Panc1 (cell line): ENCODE measurements at regions not wholly inside any gene's neighbourhood (a gene's known extent, or its start where the extent isn't known, plus 50 kb on each side); places are given as distances from the start of the nearest gene placed in this dataset.

ENCODE experiments used
- ATAC-seq: fragments of 200-7000 bp; cut with Tn5 transposase; 2 replicates; pipeline ENCODE4 v1.9.1; 2020; ENCODE audit warnings: mild to moderate bottlenecking, moderate library complexity
- BruUV-seq: library from RNA; stranded (reverse); fragments of 400-500 nt; replicated peaks from 2 replicates; lab custom pipeline; 2021; lab: Mats Ljungman, UMichigan
- CTCF ChIA-PET: fragments of 300-600 bp; sonication (Branson Sonifier 250); formaldehyde crosslinking; loops from one replicate; lab custom pipeline; 2022; ENCODE audit warnings: antibody characterized with exemption; lab: Charles Lee
- POLR2A ChIA-PET: fragments of 300-600 bp; sonication (Branson Sonifier 250); formaldehyde crosslinking; loops from one replicate; lab custom pipeline; 2022; ENCODE audit warnings: antibody characterized with exemption; lab: Charles Lee
- DNase-seq: peaks from one replicate; pipeline ENCODE4 v3.0.0-alpha.2; 2010; ENCODE audit warnings: low read depth, low spot score
- H3K27ac ChIP-seq: 2 replicates; pipeline ENCODE4 v1.5.1; 2011; ENCODE audit warnings: mild to moderate bottlenecking, low read length, inconsistent platforms
- H3K27me3 ChIP-seq: fragments of 200-500 bp; sonication (Bioruptor generic); 2 replicates; pipeline ENCODE4 v1.6.0; 2014; ENCODE audit warnings: low read length, inconsistent platforms; ENCODE audit not compliant: control insufficient read depth, insufficient read depth
- H3K36me3 ChIP-seq: fragments of 200-500 bp; sonication (Bioruptor generic); 2 replicates; pipeline ENCODE4 v1.5.1; 2014; ENCODE audit warnings: inconsistent platforms, mild to moderate bottlenecking, low read length, moderate library complexity; ENCODE audit not compliant: control insufficient read depth, insufficient read depth
- H3K4me1 ChIP-seq: 2 replicates; pipeline ENCODE4 v1.5.1; 2011; ENCODE audit warnings: inconsistent platforms, mild to moderate bottlenecking, low read length, moderate library complexity; ENCODE audit not compliant: control insufficient read depth, insufficient read depth
- H3K4me3 ChIP-seq, 2 experiments: 2 replicates each; pipeline ENCODE4 v1.5.1; 2011 to 2012; ENCODE audit warnings: low read depth in 2 of 2, low read length in 2 of 2, mild to moderate bottlenecking in 2 of 2, inconsistent platforms in 1 of 2, moderate library complexity in 1 of 2
- H3K9me3 ChIP-seq: fragments of 200-500 bp; sonication (Bioruptor generic); 2 replicates; pipeline ENCODE4 v1.5.1; 2014; ENCODE audit warnings: low read depth, mild to moderate bottlenecking, inconsistent platforms, low read length, moderate library complexity; ENCODE audit not compliant: control insufficient read depth, insufficient read depth
- POLR2AphosphoS5 ChIP-seq: IDR thresholded peaks from 2 replicates; pipeline ENCODE4 v1.6.1; 2012; ENCODE audit warnings: mild to moderate bottlenecking, low read depth, low read length, moderate library complexity
- SIN3A ChIP-seq: IDR thresholded peaks from 2 replicates; pipeline ENCODE4 v1.6.1; 2012; ENCODE audit warnings: low read depth, mild to moderate bottlenecking, low read length, moderate library complexity, borderline replicate concordance; ENCODE audit not compliant: insufficient read depth
- TCF7L2 ChIP-seq: IDR thresholded peaks from 2 replicates; pipeline ENCODE4 v1.6.1; 2011; ENCODE audit warnings: mild to moderate bottlenecking, low read depth, low read length, inconsistent platforms
- in situ Hi-C: cut with HindIII; loops from 2 replicates; pipeline ENCODE4 v1.10.0; 2016; ENCODE audit warnings: low sequenced_read_pairs, low pct_unique_long_range_greater_than_20kb
- intact Hi-C: fragments of 100-400 bp; cut with micrococcal nuclease; formaldehyde crosslinking; loops from one replicate; pipeline ENCODE4 v1.10.0; 2022; ENCODE audit not compliant: unreplicated experiment
- TF ChIP-seq, protein P1 (sequence below): fragments of 450-650 bp; IDR thresholded peaks from 2 replicates; pipeline ENCODE4 v1.5.1; 2017; ENCODE audit warnings: mild to moderate bottlenecking
- TF ChIP-seq, protein P2 (sequence below), 2 experiments: IDR thresholded peaks; 2 replicates each; pipeline ENCODE4 v1.6.1; 2011 to 2012; ENCODE audit warnings: low read depth in 2 of 2, control low read depth in 1 of 2, low read length in 1 of 2, mild to moderate bottlenecking in 1 of 2, moderate library complexity in 1 of 2; ENCODE audit not compliant: insufficient read depth in 1 of 2

DNA sequence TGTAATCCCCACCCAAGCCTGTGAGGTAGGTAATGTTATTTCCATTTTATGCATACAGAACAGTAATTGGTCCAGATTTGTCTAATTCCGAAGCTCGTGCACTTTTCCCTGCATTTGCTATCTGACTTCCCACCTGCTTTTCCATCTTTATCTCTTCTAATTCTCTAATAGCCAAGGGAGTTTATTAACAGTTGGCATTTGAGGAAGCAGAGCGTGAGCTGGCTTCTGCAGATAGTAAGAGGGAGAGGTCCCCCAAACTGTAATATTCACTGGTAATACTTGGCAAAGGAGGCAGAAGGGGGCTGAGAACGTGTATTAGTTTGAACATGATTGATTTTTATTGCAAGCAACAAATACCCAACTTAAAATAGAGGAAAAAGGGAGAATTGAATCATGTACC, 110.8 kb upstream of the SPON1 start:
- ChIA-PET POLR2A (no interaction called here), CTCF (no interaction called here)

DNA sequence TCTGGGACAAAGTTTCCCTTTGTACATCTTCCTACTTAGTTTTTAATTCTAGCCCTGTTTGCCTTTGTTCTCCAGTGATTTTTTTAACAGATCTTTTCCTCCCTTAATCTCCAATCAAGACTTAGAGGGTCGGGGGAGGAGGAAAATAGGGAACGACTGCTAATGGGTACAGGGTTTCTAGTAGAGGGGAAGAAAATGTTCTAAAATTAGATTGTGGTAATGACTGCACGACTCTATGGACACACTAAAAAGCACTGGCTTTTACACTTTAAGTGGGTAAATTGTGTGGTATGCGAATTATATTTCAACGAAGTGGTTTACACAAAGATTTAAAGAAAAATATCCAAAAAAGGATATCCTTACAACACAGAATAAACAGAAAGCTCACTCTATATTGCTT, 110.0 kb upstream of the SPON1 start:
- no TSS peak for BruUV-seq
- Histone ChIP-seq H3K27me3 (peaks cover 3% of the 10 kb centered on the region), H3K9me3 (no peaks in the 10 kb centered on the region), H3K4me3 (no peak overlapping the region), H3K27ac (no peak overlapping the region), H3K4me1 (no peaks in the 10 kb centered on the region), H3K36me3 (no peaks in the 10 kb centered on the region)
- in situ Hi-C loops, result no loop called here
- POLR2A ChIA-PET, result no interaction called here
- DNase-seq, result no peak
- intact Hi-C loops, result no loop called here
- no peak for ATAC-seq
- CTCF ChIA-PET, result no interaction called here
- no peak for TF ChIP-seq POLR2AphosphoS5

More for the DNA sequence above, 110.8 kb upstream of the SPON1 start:
- no peak for DNase-seq
- peaks cover 3% of the 10 kb centered on the region for H3K27me3 ChIP-seq
- in situ Hi-C loops, result no loop called here
- TF ChIP-seq, protein P1, sequence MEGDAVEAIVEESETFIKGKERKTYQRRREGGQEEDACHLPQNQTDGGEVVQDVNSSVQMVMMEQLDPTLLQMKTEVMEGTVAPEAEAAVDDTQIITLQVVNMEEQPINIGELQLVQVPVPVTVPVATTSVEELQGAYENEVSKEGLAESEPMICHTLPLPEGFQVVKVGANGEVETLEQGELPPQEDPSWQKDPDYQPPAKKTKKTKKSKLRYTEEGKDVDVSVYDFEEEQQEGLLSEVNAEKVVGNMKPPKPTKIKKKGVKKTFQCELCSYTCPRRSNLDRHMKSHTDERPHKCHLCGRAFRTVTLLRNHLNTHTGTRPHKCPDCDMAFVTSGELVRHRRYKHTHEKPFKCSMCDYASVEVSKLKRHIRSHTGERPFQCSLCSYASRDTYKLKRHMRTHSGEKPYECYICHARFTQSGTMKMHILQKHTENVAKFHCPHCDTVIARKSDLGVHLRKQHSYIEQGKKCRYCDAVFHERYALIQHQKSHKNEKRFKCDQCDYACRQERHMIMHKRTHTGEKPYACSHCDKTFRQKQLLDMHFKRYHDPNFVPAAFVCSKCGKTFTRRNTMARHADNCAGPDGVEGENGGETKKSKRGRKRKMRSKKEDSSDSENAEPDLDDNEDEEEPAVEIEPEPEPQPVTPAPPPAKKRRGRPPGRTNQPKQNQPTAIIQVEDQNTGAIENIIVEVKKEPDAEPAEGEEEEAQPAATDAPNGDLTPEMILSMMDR, result no peak
- TF ChIP-seq TCF7L2 (no peak), SIN3A (no peak), POLR2AphosphoS5 (no peak)
- TF ChIP-seq, protein P2, sequence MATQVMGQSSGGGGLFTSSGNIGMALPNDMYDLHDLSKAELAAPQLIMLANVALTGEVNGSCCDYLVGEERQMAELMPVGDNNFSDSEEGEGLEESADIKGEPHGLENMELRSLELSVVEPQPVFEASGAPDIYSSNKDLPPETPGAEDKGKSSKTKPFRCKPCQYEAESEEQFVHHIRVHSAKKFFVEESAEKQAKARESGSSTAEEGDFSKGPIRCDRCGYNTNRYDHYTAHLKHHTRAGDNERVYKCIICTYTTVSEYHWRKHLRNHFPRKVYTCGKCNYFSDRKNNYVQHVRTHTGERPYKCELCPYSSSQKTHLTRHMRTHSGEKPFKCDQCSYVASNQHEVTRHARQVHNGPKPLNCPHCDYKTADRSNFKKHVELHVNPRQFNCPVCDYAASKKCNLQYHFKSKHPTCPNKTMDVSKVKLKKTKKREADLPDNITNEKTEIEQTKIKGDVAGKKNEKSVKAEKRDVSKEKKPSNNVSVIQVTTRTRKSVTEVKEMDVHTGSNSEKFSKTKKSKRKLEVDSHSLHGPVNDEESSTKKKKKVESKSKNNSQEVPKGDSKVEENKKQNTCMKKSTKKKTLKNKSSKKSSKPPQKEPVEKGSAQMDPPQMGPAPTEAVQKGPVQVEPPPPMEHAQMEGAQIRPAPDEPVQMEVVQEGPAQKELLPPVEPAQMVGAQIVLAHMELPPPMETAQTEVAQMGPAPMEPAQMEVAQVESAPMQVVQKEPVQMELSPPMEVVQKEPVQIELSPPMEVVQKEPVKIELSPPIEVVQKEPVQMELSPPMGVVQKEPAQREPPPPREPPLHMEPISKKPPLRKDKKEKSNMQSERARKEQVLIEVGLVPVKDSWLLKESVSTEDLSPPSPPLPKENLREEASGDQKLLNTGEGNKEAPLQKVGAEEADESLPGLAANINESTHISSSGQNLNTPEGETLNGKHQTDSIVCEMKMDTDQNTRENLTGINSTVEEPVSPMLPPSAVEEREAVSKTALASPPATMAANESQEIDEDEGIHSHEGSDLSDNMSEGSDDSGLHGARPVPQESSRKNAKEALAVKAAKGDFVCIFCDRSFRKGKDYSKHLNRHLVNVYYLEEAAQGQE (IDR thresholded peaks at IDR 0.05; ENCODE audit: insufficient read depth in 1 of 2, low read depth in 2 of 2, low read length in 1 of 2), result no peak
- H3K9me3 ChIP-seq, result no peaks in the 10 kb centered on the region
- H3K4me1 ChIP-seq, result no peaks in the 10 kb centered on the region
- ATAC-seq, result no peak
- no TSS peak for BruUV-seq
- no peak overlapping the region for H3K4me3 ChIP-seq
- no peaks in the 10 kb centered on the region for H3K36me3 ChIP-seq
- intact Hi-C loops, result no loop called here
- H3K27ac ChIP-seq, result no peak overlapping the region

DNA sequence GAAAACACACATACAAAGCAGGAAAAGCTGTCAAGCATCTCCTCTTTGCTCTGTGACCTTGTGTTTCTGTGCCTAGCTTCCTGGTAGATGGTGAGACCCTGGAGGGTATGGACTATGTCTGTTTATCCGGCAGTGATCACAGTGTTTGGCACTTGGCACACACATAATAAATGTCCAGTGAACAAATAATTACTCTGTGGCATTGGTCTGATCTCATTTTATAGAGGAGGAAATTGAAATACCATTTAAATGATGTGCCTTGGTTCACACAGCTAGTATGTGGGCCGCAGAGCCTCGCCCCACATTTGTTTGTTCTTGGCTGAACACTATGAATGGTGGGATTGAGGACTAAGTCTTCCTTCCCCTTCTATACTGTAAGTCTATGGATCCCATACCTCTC, 104.7 kb upstream of the SPON1 start:
- TF ChIP-seq POLR2AphosphoS5 (no peak), TCF7L2 (no peak), SIN3A (no peak)
- TF ChIP-seq, protein P1, result no peak
- TF ChIP-seq, protein P2 (IDR thresholded peaks at IDR 0.05; ENCODE audit: insufficient read depth in 1 of 2, low read depth in 2 of 2, low read length in 1 of 2), result no peak
- POLR2A ChIA-PET, result no interaction called here
- intact Hi-C loops, result no loop called here
- Histone ChIP-seq H3K36me3 (no peaks in the 10 kb centered on the region), H3K4me3 (no peak overlapping the region), H3K27ac (no peak overlapping the region), H3K9me3 (no peaks in the 10 kb centered on the region), H3K4me1 (no peaks in the 10 kb centered on the region), H3K27me3 (no peaks in the 10 kb centered on the region; the same call in 1 of the 2 replicates)
- DNase-seq (no peak), ATAC-seq (no peak)
- CTCF ChIA-PET, result no interaction called here
- in situ Hi-C loops, result no loop called here
- BruUV-seq, result no TSS peak
